ENCODE measurements at regions not wholly inside any gene's neighbourhood (a gene's known extent, or its start where the extent isn't known, plus 50 kb on each side); places are given as distances from the start of the nearest gene placed in this dataset.

DNA sequence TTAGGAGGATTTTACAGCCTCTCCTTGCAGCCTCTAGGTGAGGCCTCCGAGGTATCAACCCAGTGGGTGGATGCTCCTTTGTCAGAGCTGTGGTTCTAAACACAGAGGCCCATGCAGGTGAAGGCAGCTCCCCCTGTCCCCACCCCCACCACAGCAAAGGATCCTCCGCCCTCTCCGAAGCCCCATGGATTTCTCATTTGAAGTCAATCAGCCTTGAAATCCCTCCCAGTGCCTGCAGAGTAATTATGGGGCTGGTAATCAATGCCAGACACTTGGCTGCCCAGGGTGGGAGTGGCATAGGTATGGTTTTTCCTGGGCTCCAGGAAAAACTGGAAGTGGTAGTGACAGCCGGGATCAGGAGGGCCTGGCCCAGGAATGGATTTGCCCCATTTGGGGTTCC is 119.5 kb upstream of the CSF3R start:
- DNase-seq, result no peak

DNA sequence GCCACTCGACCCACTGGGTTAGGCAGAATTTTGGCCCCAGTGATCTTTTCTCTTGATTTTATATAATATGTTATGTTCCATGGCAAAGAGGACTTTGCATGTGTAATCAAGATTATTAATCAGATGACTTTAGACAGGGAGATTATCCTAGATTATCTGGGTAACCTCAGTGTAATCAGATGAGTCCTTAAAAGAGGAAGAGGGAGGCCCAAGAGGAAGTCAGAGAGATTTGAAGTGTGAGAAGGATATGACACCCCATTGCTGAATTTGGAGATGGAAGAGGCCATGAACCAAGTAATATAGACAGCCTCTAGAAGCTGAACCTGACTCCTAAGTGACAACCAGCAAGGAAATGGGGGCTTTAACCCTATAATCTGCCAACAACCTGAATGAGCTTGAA is 117.1 kb upstream of the CSF3R start:
- no peak for DNase-seq

DNA sequence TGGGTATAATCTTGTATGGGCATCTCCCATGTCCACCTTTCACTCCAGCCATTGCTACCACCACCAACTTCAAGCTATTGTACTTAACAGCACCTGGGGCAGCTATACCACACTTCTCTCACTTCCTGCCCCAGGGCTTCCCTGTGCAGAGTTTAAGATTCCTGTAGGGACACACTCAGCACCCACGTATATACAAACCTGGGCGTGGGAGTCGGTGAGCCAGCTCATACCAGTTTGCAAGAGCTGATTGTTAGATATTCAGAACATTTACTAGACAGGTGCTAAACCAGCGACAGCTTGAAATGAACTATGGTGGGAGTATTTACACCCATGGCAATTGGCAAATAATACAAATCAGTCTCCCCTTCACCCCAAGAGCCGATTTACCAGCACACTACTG is 114.8 kb upstream of the CSF3R start:
- no peak for DNase-seq

DNA sequence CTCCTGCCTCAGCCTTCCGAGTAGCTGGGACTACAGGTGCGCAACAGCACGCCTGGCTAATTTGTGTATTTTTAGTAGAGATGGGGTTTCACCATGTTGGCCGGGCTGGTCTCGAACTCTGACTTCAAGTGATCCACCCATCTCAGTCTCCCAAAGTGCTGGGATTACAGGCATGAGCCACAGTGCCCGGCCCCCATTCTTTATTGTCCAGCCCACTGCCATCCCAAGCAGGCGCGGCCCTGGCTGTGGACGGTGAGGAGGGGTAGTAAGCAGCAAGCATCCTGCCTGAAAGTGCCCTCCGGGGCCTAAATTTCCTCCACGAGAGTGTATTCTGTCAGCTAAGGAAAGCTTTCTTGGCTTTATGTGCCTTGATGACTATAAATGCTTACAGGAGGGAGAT is 113.2 kb upstream of the CSF3R start:
- no peak for DNase-seq

DNA sequence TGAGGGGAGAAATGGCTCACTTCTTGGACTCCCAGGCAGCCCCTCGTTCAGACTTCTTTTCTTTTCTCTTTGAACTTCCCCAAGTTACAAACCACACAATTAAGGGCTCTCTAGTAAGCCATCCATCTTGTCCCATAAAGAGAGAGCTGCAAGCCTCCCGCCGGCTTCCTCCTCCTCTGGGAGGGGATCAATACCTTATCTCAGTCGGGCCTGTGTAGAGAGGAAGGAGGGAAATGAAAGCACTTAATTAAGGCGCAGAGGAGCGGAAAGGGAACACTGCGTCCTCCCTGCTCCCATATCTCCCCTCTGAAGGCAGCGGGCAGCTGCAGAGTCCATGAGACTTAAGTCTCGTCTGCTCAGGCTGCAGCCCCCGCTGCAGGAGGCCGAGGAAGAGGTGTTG is 112.6 kb upstream of the CSF3R start:
- DNase-seq, result no peak

DNA sequence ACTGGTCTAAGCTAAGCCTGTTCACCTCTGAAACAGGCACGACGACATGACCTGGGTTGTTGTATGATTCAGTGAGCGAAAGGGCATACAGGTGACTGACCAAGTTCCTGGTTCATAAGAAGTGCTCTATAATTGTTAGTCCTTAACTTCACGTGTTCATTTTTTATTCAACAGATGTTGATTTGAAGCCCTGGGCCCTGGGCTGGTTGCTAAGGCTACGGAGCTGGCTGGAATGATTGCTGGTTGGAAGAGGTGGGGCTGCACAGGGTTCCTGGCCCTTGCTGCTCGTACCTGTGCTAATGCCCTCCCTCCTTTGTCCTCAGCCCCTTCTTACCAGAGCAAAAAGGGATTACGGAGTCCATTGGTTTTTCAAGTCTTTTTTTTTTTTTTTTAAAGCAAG is 111.3 kb upstream of the CSF3R start:
- no peak for DNase-seq

DNA sequence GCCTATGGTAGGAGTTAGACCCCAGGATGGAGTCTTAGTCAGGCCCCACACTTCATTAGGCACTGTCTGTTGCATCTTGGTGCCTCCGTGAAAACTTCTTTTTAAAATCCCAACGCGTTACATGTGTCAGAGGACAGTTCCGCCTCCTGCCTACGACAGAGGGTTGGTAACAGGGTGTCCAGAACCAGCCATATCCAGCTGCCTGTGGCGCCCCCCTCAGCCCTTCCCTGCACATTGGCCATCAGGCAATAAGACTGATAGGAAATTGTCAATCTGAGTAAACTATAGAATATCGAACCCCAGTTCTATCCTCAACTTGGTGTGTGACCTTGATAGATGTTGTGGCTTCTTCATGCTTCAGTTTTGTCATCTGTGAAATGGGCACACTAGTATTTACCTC is 108.6 kb upstream of the CSF3R start:
- DNase-seq, result no peak

DNA sequence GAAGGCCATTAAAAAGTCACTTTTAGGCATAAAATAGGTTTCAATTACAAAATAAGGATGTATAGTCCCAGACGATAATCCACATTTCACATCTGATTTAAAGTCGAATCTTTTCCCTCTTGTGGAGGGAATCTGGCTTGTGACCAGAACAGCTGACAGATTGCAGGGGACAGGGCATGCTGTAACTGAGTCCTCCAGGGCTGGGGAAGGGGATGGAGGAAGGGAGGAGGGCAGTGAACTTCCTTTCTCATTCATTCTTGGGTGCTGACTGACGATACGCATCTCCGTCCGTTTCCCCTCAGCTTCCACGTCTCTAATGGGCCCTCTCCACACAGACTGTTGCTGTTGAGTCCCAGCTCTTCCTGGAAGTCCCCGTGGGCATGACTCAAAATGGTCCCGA is 108.1 kb upstream of the CSF3R start:
- DNase-seq, result no peak

DNA sequence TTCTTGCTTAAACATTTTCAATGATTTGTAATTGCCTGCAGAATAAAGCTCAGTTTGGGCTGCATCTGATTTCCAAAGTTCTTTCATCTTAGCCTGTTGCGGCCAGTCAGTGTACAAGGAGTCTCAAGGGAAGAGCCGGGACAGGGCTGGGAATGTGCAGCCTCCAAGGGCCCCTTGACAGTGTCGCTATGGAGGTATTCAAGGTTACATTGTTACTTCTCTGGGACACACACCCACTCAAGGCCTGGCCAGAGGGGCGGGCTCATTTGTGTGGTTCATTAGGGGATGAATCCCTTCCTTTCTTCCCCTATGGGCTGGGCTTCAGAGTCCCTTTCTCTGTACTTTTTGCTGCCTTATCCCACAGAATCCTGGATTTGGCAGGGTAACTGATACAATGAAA is 107.6 kb upstream of the CSF3R start:
- DNase-seq, result no peak

DNA sequence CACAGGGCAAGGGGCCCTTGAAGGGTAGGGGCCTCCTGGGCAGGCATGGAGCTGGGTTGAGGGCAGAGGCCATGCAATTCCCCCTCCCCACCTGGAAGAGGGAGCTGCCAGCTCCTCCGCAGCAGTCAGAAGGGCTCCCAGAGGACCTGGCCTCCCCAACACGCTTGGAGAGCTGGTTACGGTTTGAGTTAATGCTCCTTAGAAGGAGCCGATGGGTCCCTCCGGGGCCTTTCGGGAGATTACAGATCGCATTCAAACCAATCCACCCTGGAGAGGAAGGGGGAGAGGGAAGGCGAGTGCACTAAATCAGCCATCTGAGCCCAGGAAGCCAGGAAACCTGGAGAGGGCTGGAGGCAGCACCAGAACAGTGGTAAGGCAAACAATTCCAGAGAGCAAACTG is 106.3 kb upstream of the CSF3R start:
- DNase-seq, result no peak

DNA sequence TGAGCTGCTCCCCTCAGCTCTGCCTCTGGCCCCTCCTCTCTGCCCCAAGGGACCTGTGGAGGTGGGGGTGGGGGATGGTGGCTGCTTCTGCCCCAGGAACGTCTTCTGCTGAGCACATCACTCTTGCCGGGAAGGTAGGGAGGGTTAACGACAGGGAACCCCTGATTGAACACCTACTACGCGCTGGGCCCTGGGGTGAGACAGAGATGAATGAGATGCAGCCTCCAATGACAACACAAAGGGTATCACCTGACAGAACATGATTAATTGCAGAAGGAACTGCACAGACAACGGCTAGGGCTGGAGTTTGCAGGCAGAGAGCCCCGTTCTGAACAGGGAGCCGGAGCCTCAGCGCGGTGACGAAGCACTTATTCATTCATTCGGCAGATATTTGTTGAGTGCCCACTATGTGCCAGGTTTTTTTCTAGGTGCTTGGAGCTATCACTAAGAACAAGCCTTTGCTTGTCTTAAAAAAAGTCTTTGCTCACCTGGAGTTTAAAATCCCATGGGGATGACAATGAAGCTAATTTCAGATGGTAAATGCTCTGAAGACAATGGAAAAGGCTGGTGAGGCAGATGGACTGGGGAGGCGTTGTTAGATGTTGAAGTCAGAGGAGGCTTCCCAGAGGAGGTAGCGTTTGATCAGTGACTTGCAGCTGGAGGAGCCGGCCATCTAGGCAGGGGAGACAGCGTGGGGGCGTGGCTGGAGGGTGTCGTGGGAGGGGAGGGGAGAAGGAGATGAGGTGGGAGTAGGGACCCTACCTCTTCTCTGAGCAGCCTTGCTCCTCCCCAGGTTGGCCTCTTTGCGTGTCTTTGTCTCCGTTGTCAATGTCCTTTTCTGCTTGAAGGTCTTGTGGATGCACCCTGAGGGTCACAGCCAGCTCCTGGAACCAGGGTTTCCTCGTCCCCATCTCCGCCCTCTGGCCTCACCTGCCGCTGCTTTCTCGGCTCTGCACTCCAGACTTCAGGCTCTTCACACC is 103.1 kb upstream of the CSF3R start:
- DNase-seq, result no peak

DNA sequence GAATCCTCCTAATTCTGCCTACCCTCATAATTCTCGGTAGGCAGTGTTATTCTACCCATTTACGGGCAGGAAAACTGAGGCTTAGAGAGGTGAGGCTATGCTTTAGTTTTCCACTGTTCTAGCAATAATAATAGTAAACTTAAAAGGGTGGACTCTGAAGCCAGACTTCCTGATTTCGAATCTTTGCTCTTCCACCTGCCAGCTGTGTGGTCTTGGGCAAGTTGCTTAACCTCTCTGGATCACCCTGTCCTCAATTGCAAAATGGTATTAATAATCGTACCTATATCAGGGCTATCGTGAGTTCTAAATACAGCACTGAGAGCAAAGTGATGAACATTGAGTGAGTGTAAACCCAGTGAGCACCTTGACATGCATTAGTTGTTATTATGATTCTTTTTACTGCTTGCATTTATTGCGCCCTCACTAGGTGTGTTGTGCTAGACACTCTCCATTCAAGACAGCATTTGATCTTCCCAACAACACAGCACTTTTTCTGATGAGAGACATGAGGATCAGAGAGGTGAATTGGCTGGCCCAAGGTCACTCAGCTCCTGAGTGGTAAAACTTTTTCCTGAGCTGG is 102.3 kb upstream of the CSF3R start:
- no peak for DNase-seq

DNA sequence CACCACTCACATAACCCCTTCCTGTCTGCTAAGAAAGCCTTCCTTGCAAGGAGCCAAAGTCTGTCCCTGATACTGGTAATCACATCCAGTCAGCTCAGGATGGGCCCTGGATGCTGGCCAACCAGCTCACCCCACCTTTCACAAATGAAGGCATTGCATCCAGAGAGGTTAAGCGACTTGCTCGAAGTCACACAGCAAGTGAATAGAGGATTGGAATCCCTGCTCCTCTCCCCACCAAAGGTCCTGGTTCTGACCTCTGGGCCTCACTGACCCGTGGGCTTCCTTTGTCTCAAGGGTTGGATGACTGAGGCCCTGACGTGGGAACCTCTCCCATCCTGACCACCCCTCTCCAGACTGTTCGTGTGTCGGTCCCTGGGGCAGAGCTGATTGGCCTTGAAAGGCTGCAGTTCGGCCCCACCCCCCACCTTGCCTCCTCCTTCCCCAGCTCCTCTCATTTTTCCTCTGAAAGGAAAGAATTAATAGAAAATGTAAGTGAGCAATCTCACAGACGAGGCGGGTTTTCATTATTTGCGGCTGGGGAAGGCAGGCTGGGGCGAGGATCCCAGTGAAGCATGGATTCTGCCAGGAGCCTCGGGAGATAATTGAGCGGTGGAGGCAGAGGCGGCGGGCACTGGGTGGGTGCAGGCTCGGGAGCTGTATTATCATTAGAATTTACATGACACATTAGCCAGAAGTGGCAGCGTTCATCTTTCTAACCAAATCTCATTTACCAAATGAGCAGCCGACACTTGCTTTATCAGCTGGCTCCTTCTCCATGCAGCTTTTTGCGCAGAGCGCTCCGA is 101.5 kb upstream of the CSF3R start:
- DNase-seq, result no peak

DNA sequence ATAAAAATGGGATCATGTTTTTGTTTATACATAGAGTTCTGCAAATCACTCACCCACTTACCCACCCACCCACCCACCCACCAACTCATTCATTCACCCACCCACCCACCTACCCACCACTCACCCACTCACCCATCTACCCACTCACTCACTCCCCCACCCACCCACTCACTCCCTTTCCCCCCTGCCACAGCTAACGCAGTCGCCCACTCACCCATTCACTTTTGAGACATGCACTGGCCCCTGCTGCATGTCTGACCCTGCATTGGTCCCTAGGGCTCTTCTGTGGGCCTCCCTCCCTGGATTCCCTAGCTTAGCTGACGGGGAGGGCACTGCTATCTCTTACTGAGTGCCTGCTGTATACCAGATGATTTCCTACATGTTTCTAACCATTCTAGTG is 100.4 kb upstream of the CSF3R start:
- DNase-seq, result no peak

DNA sequence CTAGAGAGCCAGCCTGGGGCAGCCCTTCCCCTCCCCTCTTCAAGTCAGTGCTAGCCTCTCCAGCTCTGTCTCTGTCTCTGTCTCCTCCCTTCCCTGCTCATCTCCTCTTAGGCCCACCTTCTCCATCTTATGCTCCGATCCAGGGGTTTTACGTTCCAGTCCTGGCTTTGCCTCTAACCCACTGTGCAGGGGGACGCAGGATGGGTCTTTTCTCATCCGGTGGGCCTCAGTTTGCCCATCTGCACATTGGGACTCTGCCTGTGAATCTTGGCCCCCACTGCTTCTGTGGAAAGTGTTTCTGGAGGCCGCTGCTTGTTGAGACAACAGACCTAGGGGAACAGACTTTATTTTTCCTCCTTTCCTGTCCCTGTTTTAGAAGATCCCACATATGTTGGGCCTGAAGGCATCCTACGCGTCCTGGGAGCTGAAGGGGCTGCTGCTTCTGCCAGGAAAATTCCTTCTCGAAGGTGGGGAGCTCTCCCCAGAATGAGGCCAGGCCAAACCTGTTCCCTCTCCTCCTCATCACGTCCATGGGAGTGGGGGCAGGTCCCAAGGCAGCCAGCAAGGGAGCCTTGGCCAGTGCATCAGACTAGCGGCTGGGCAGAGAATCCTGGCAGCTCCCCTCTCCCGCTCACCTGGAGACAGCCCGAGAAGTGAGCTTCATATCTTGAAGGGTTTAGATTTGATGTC is 99.5 kb upstream of the CSF3R start:
- DNase-seq, result no peak

DNA sequence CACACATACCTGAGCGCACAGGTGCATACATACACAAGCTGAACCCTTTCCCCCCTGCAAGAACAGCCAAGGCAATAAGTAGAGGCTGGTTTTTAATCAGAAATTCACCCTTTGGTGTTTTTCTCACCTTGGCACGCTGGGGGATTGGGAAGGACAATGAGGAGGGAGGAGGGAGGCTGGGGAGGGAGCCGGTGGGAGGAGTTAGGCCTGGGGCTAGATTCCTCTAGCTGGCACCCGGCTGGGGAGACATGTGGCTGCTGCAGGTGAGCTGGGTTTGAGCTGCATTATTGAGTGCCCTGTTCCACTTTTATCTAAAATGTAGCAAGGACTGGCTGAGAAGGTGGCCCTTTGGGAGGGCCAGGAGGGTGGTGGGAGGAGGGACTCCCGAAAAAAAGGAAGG is 97.8 kb upstream of the CSF3R start:
- no peak for DNase-seq

DNA sequence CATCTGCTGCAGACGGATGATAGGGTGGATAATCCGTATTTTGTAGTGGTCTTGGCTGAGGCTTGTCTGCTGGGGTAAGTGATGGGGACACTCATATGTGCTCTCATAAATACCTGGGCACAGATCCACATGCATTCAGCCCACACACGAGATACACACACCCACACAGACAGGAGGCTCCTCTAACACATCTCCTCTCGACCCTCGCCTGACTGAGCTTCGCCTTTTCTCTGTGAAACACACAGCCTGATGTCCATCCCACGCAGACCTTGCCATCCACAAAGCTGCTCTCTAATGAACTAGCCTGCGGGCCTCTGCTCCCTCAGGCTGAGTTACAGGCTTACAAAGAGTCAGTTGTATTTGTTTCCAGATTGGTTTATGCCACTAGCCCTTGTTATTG is 96.3 kb upstream of the CSF3R start:
- no peak for DNase-seq

DNA sequence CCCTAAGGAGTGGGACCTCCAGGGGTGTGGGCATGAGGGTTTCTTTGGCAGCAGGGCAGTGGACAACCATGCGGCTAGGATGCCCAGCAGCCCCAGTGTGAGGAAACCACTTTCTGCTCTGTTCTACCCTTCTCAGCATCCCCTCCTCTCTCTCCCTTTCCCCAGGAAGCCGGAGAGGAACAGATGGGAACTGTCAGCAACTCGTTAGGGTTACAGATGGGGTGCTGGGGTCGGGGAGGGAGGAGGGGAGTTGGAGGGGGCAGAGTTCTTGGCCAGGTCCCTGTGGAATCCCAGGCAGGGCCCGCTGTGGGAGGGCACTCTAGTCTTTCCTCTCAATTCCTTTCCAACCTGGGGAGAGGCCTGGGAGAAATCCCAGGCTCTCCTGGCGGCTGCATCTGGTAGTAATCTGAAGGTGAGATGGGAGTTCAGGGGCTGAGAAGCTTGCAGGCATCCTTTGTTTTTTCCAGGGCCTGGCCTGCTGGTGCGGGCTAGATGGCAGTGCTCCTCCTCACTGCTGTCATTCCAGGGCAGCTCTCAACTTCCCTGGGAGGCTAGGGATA is 93.9 kb upstream of the CSF3R start:
- no peak for DNase-seq

DNA sequence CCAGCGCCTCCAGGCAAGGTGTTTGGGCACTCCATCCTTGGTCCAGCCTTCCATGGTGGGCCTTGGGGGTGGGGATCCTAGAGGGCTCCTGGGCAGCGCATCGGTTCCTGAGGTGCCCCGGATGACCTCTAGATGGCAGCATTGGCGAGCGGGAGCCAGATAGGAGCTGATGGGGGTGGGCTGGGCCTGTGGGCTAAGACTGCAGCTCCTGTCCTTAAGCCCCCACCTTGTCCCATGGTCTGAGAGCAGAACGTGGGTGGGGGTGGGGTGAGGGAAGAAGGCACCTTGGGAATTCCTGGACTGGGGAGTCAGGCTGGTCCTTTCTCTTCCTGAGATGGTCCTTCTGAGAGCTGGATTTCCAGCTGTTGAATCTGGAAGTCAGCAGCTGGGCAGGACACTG is 93.4 kb upstream of the CSF3R start:
- DNase-seq, result peak; percentile 27

DNA sequence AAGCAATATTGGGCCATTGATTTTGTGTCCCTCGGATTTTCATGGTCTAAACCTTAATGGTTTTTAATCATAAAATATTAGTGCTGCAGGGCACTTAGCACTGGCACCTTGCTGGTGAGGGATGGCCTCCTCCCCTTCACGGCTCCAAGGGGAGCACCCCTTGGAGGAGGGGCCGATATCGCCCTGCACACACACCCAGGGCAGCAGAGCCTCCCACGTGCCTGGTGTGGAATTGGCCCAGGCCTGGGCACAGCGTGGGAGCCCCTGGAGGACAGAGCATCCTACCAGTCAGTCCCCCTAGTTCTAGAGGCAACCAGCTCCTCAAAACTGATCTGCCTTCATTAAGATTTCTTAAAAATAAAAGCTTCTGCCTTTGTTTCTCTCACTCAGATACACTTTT is 90.7 kb upstream of the CSF3R start:
- DNase-seq, result no peak

DNA sequence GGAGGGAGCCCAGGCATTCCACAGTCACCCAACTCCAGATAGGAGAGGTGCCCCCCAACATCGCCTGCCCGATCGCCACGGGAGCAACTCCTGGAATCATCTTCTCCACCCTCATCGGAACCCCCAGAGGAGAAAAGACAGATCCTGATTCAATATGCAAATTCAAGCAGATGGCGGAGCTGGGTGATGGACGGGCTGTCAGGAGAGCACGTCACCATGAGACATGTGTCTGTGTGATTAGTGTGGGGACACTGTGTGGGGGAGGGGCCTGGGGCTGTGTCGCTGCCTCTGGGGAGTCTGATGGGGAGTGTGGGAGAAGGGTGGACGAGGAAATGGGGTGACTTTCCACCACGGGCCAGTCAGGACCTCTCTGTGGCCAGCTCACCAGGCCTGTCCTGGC is 90.2 kb upstream of the CSF3R start:
- DNase-seq, result no peak

DNA sequence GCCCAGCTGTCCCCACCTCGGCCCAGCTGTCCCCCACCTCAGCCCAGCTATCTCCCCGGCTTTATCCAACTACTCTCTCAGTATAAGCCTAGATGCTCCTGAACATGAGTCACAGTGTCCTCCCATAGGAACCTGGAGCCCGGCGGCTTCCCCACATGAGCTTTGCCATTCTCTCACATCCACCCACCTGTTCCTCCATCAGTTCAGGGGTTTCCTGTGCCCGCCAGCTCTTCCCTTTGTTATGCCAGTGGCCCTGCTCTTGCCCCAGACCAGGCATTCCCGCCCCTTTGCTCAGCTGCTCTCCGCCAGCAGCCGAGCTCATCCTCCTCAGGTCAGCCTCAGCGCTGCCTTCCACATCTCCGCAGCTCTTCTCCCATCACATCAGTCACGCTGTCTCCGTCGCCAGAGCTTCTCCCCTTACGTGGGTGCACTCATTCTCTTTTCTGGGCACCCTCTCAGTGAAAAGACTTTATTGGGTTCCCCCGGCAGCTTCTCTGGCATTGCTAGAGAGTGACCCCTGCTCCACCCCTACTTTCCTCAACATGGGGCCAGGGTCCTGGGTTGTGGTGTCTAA is 89.5 kb upstream of the CSF3R start:
- DNase-seq, result no peak

DNA sequence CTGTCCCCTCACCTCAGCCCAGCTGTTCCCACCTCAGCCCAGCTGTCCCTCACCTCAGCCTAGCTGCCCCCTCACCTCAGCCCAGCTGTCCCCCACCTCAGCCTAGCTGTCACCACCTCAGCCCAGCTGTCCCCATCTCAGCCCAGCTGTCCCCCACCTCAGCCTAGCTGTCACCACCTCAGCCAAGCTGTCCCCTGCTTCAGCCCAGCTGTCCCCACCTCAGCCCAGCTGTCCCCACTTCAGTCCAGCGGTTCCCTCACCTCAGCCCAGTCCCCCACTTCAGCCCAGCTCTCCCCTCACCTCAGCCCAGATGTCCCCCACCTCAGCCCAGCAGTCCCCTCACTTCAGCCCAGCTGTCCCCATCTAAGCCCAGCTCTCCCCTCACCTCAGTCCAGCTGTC is 88.4 kb upstream of the CSF3R start:
- no peak for DNase-seq
